ENCODE measurements at regions not wholly inside any gene's neighbourhood (a gene's known extent, or its start where the extent isn't known, plus 50 kb on each side); places are given as distances from the start of the nearest gene placed in this dataset.

- H3K9me2 ChIP-seq (ENCODE audit: insufficient read depth): no peaks in the 10 kb centered on the region
- no peak overlapping the region for H3K27ac ChIP-seq
- no peaks in the 10 kb centered on the region for H3K36me3 ChIP-seq (ENCODE audit: low read depth)
- POLR2A ChIA-PET (ENCODE audit: unreplicated experiment): no interaction called here
- no peak overlapping the region for H3K4me3 ChIP-seq
- H2AFZ ChIP-seq: no peak overlapping the region
- H3K4me1 ChIP-seq (replicated peaks; ENCODE audit: insufficient read depth): no peaks in the 10 kb centered on the region
- H3K27me3 ChIP-seq (ENCODE audit: insufficient read depth, low read depth): no peaks in the 10 kb centered on the region
- DNase-seq: no peak
- no TSS peak for BruUV-seq (replicated peaks)
- no peaks in the 10 kb centered on the region for H3F3A ChIP-seq (ENCODE audit: insufficient read depth, low read depth)
- no peak overlapping the region for H3K4me2 ChIP-seq
- H3K9me3 ChIP-seq (ENCODE audit: insufficient read depth, low read depth): no peaks in the 10 kb centered on the region
- H4K20me1 ChIP-seq (ENCODE audit: insufficient read depth): no peaks in the 10 kb centered on the region
- intact Hi-C loops (cut with micrococcal nuclease; ENCODE audit: unreplicated experiment): no loop called here
- CTCF ChIA-PET: no interaction called here
- no peak for TF ChIP-seq CTCF (conservative IDR thresholded peaks at IDR 0.05)
- no peak for TF ChIP-seq EZH2 (IDR thresholded peaks at IDR 0.05; ENCODE audit: low read depth)
- no peaks in the 10 kb centered on the region for H3K79me2 ChIP-seq (ENCODE audit: low read depth)
Measured at GRCh38 chr10:78899996-78900714, 168.6 kb upstream of the ZMIZ1 start.

GRCh38 chr10:78900715-78901430 is 167.9 kb upstream of the ZMIZ1 start:
- no peak overlapping the region for H2AFZ ChIP-seq
- H4K20me1 ChIP-seq (ENCODE audit: insufficient read depth): no peaks in the 10 kb centered on the region
- POLR2A ChIA-PET (ENCODE audit: unreplicated experiment): no interaction called here
- H3K4me1 ChIP-seq (replicated peaks; ENCODE audit: insufficient read depth): no peaks in the 10 kb centered on the region
- H3K9me2 ChIP-seq (ENCODE audit: insufficient read depth): no peaks in the 10 kb centered on the region
- no peak overlapping the region for H3K4me2 ChIP-seq
- H3K4me3 ChIP-seq: no peak overlapping the region
- BruUV-seq (replicated peaks): no TSS peak
- no peaks in the 10 kb centered on the region for H3K27me3 ChIP-seq (ENCODE audit: insufficient read depth, low read depth)
- H3K36me3 ChIP-seq (ENCODE audit: low read depth): no peaks in the 10 kb centered on the region
- H3K79me2 ChIP-seq (ENCODE audit: low read depth): no peaks in the 10 kb centered on the region
- TF ChIP-seq EZH2 (IDR thresholded peaks at IDR 0.05; ENCODE audit: low read depth): no peak
- CTCF ChIA-PET: no interaction called here
- no peak for DNase-seq
- no peaks in the 10 kb centered on the region for H3F3A ChIP-seq (ENCODE audit: insufficient read depth, low read depth)
- no peak overlapping the region for H3K27ac ChIP-seq
- no peaks in the 10 kb centered on the region for H3K9me3 ChIP-seq (ENCODE audit: insufficient read depth, low read depth)
- intact Hi-C loops (cut with micrococcal nuclease; ENCODE audit: unreplicated experiment): no loop called here

GRCh38 chr10:78901694-78902093 is 167.1 kb upstream of the ZMIZ1 start:
- H3K4me1 ChIP-seq (replicated peaks; ENCODE audit: insufficient read depth): no peaks in the 10 kb centered on the region
- intact Hi-C loops (cut with micrococcal nuclease; ENCODE audit: unreplicated experiment): no loop called here
- TF ChIP-seq CTCF (conservative IDR thresholded peaks at IDR 0.05): no peak
- TF ChIP-seq EZH2 (IDR thresholded peaks at IDR 0.05; ENCODE audit: low read depth): no peak
- no peaks in the 10 kb centered on the region for H3K9me3 ChIP-seq (ENCODE audit: insufficient read depth, low read depth)
- no peaks in the 10 kb centered on the region for H3K9me2 ChIP-seq (ENCODE audit: insufficient read depth)
- no peaks in the 10 kb centered on the region for H3K27me3 ChIP-seq (ENCODE audit: insufficient read depth, low read depth)
- H3F3A ChIP-seq (ENCODE audit: insufficient read depth, low read depth): no peaks in the 10 kb centered on the region
- H3K4me3 ChIP-seq: no peak overlapping the region
- no peaks in the 10 kb centered on the region for H3K36me3 ChIP-seq (ENCODE audit: low read depth)
- H3K27ac ChIP-seq: no peak overlapping the region
- no peaks in the 10 kb centered on the region for H4K20me1 ChIP-seq (ENCODE audit: insufficient read depth)
- no peak overlapping the region for H2AFZ ChIP-seq
- no TSS peak for BruUV-seq (replicated peaks)
- POLR2A ChIA-PET (ENCODE audit: unreplicated experiment): no interaction called here
- H3K4me2 ChIP-seq: no peak overlapping the region
- no peak for DNase-seq
- H3K79me2 ChIP-seq (ENCODE audit: low read depth): no peaks in the 10 kb centered on the region
- CTCF ChIA-PET: no interaction called here

Measured in PC-9 (cell line).